ENCODE measurements at regions not wholly inside any gene's neighbourhood (a gene's known extent, or its start where the extent isn't known, plus 50 kb on each side); places are given as distances from the start of the nearest gene placed in this dataset.

DNA sequence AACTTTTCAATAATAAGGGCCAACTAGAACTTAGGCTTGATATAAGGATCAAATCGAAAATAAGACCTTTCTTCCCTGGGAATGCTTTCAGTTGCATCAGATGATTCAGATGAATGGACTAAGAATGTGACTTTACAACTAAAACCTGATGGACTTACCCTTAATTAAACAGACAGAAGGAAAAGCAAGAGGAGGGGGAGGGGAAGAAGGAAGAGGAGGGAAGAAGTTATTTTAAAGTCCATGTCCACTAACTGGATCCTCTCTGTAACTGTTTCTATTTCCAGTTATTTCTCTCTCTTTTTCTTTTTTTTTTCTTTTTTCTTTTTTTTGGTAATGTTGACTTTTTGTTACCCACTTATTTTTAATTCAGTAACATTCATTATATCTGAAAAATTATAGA is 486.0 kb downstream of the MAFB start:
- DNase-seq: no peak

DNA sequence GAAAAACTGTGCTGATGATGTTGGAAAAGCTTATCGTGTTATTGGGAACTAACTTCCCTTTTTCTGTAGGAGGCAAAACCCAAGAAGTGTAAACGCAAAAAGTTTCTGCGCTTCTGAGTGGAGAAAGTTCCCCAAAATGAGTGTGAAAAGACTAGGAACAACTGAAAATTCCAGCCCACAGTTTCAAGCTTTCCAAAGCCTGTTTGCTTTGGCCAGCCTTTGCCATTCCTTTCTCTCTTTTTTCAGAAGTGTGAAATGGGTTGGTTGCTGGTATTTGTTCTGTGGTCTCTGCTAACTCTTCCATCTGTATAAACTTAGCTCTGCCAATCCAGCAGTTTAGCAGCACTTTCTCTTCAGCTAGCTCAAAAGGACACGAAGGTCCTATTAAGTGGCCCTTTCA is 491.3 kb downstream of the MAFB start:
- DNase-seq: no peak

DNA sequence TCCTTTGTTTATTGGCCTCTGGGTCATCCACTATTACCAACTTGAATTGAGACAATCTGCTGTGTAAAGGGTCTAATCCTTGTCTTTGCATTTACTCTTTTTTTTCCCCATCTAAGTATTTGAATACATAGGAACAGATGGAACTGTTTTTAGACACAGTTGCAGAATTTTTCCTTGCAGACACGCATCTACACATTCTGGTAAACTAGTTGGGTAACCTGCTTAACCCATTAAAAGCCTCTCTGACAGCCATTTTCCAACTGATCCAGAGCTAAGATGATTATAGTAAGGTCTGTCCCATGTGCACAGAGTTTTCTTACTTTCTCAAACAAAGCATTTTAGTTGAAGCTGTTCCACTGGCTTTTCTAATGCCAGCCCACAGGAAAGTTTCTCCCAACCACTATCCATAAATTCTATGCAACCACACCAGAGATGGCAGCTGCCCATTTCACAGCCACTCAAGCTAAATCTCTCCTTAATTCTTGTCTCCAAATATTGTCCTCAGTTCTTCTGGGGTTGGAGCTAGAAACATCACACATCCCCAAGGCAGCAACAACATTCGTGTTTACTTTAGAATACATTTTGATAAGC is 492.1 kb downstream of the MAFB start:
- DNase-seq: no peak

DNA sequence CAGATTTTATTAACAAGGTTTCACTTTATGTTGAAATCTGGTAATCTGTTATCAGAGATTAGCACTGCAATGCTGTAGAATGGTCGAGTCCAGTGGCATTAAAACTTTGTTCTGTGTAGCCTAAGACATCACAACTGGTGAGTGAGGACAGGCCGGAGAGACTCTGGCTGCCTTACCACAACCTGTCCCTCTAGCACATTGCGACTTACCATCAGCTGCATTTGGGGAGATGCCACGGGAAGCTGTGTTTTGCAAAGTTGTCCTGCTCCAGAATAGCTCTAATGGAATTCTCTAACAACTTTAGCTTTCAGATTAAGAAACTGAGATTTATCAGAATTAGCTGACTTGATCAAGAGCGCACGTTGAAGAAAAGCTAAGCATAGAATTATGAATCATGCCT is 493.3 kb downstream of the MAFB start:
- no peak for DNase-seq

DNA sequence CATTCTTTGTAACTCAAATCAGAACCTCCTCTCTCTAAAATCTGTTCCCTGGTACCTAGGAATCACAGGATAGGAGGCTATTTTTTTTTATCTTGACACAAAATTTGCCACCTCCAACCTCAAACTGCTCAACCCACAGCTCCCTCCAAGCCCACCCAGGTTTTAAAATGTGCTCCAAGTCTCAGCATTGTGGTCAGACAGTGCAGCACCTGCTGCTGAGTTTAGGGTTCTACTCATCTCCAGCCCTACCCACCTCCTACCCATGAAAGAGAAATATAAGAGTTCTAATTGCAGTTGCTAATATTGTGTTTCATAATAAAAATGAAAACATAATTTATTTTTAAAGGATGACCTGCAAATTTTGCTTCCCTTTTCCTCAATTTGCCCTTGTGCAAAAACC is 496.5 kb downstream of the MAFB start:
- no peak for DNase-seq

DNA sequence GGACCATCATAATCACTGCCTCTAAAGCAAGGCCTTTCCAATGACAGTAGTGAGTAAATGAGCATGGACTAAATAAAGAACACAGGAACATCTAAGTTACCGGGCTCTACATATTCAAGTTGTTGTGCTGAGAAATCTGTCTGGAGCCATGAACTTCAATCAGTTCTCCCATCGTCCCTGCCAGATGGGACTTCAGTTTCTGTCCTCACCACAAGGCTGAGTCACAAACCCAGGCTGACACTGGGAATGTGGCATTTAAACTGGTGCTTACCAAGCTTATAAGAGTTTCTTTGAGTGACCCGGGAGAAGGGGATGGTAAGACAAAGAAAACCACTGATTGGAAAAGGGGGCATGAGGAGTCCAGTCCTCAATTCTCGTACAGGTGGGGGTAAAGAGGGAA is 497.0 kb downstream of the MAFB start:
- DNase-seq: no peak

DNA sequence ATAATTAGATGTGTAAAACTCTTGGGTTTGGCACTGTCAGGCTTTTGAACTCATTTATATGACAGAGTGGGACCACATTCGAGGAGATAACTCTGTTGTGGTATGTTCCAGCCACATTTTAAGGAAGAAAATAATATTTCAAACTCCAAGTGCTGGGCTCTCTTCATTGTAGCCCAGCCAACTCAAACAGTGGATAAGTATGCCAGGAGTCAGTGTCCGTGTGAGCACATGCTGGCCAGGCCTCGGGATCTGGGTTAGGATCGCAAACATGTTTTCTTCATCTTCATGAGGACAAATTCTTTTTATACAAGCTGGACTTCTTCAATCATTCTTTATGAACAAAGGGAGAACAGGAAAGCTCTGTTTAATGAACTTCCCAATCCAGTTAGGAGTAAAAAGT is 497.5 kb downstream of the MAFB start:
- DNase-seq: no peak

DNA sequence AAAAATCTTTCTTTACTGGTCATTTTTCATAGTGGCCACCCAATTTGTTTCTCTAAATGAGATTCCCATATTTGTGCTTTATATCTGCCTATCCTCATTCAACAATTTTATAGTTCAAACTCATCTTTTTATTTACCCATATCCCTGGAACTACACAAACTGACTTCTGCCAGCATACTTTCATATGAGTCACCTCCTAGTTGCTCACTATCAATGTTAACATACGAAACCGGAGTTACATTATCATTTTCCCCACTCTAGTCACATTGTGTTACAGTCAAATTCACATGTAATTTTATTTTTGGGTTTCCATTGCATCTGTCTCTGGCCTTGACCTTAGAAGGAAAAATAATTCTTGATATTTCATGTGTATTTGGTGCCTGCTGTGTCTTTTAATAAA is 499.4 kb downstream of the MAFB start:
- DNase-seq: no peak

DNA sequence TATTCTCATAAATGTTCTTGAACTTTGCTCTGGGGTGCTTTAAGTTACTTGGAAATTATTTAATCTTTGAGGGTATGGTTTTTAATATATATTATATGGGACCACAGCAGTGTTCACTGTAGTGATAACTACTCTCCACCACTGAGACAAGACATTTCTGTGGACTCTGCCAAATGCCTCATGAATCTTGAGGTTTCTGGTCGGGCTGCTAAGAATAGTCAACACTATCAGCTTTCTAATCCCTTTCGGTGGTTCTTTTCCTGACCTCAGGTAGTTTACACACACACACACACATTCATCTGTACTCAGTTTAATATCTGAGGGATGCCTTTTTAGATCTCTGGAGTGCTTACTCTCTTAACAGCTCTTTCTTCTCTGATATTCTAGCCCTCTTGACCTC is 500.7 kb downstream of the MAFB start:
- no peak for DNase-seq

DNA sequence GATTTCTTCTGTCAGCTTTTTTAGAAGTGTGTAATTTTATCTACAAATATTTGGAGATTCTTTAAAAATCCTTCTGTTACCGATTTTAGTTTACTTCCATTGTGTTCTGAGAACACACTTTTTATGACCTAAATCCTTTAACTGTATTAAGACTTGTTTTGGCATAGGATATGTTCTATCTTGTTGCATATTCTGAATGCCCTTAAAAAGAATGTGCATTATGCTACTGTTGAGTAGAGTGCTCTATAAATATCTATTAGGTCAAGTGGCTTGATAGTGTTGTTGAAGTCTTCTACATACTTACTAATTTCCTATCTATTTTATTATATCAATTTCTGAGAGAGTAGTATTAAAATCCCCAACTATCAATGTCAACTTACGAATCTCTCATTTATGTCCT is 502.2 kb downstream of the MAFB start:
- no peak for DNase-seq

DNA sequence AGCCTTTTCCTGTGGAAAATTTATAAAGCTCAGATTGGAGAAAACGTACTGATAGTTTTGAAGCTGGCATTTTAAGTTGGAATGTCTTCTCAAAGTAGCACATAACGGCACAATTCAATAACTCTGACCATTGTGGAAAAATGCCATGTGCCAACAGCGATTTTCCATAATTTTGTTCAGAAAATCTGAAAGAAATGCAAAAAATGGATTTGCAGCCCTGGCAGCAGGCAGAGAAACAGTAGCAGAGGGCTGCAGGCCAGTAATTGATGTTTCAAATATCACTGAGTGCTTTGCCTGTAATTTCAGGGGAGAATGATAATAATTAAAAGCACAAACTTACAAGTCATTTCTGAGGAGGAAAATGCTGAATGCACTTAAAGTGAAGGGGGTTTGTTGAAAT is 507.4 kb downstream of the MAFB start:
- no peak for DNase-seq

DNA sequence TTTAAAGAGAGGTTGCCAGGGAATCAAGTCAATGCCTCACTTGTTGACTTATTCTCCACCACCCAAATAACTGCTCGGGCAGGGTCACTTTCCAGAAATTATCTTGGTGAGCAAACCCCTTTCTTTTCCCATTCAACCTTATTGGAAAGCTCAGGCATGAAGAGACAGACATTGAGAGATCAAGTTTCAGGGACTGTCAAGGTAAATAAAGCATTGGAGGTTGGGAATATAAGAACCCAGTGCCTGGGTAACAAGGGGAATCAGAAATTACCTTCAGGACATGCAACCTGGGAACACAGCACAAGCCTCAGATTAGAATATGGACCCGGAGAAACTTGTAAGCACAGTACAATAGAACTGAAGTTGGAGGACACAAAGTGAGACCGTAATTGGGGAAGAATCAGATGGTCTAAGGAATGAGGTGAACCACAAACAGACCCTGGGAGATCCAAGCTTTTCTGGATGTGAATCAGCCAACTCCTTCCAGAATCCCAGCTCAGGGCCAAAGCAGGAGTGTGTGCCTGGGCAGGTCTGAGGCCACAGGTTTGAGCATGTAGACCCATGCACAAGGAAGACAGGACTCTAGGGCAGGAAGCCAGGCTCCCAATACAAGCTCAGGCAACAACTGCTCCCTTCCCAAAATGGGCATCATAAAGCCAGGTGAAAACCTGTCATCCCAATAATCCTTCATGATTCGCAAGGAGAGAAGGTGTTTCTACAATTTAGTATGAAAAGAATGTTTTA is 512.8 kb downstream of the MAFB start:
- DNase-seq: no peak

DNA sequence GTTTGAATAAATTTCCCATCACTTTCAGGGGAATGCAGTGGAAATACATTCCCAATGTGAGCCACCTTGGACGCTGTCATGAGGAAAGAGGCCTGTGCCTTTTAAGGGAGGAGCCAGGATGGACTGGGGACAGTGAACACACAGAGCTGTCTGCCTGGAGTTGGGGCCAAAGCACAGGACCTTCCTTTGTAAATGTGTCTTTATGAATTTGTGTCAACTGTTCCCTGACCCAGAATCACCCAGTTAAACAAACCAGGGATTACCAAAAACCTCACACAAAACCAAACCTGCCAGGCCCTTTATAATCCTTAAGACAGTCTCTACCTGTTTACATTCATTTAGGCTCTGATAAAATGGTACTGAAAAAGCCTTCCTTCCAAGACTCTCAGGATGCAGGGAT is 513.7 kb downstream of the MAFB start:
- no peak for DNase-seq

DNA sequence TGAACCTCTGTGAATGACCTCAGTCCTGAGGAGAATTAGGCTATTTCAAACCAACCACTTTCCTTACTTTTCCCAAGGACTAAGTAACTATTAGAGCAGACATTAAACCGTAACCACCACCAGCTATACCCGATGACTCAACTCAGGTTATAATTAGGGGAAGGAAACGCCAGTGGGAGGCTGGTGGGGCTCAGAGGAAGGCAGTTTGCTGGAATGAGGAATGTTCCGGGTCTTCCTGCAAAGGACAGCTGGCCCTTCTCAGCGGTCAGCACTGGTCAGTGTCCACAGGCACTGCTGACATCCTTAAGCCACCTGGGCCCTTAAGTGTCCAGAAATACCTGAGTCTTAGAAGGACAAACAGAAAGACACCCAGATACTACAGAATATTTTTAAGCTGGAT is 515.2 kb downstream of the MAFB start:
- no peak for DNase-seq

DNA sequence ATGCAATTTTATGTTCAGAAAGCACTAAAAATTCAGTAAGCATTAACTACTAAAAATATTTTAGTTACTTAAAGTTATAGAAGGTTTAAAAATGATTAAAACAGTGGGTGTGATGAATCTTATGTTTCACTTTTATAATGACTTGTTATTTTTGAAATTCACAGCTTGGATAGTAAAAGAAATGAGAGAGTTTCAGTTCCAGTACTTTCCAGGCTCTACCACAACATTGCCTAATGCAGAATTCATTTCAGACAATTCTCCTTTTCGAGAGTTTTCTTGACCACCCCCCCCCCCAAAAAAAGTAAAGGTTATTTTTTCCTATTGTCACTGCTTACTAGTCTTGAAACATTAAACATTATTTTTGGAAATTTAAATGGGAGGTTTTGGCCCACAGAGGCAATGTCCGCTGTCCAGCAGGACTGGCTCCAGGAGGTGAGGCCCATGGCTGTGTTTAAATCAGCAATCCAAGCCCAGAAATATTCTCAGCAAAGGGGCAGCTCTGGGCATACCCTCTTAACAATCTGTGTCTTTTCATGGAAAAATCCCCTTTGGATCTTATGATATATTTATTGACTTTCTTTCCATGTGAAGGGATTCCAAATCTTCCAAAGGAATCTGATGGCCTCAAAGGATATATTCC is 519.9 kb downstream of the MAFB start:
- DNase-seq: no peak

DNA sequence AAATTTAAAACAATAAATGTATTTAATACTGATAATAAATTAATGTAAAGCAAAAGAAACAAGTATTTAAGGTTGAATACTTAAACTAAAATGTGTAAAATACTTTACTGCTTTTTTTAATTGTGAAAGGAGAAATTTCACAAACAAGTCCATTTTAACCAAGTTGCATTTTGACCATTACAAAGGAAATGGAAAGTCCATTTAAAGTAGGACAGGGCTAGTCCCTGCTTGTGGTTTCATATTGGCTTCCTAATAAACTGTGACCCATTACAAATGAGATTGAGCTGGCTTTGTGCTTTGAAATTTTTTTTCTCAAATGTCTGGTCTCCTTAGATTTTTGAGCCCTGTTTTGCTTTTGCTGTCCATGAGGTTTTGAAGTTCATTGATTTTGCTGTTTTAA is 527.6 kb downstream of the MAFB start:
- no peak for DNase-seq

DNA sequence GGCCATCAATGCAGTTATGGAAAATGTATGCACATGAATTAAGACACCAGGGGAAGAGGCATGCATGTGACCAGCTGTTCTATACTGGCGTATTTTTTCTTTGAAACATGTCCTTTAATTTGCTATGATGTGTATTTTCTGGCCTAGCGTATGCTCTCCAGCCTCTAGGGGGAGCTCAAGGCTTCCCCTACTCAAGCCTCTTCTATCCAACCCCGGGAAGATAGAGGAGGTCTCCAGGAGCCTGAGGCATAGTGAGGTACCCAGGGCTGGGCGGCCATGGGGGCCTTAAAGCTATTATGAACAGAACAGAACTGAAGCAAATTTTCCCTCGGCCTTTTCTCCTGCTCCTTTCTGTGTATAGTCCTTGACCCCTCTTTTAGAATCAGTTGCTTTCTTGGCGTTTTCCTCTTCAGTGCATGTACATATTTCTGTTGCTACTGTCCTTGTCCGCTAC is 528.9 kb downstream of the MAFB start:
- peak; percentile 14 for DNase-seq

DNA sequence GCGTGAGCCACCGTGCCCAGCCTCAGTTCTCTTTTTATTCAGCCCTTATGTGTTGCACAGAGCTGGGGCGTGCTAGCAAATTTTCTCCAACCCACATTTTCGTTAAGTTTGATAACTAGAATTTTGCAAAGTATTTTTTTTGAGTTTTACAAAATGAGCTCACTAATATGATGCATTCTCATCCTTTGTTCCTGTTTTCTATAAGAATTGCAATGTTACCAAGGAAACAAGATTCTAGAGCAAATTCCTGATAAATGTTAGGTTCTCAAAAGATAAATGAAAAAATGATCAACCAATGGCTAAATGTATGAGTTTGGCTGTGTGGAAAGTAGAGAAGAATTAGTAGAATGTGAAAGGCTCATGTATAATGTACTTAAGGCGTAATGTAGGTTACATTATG is 529.8 kb downstream of the MAFB start:
- no peak for DNase-seq

DNA sequence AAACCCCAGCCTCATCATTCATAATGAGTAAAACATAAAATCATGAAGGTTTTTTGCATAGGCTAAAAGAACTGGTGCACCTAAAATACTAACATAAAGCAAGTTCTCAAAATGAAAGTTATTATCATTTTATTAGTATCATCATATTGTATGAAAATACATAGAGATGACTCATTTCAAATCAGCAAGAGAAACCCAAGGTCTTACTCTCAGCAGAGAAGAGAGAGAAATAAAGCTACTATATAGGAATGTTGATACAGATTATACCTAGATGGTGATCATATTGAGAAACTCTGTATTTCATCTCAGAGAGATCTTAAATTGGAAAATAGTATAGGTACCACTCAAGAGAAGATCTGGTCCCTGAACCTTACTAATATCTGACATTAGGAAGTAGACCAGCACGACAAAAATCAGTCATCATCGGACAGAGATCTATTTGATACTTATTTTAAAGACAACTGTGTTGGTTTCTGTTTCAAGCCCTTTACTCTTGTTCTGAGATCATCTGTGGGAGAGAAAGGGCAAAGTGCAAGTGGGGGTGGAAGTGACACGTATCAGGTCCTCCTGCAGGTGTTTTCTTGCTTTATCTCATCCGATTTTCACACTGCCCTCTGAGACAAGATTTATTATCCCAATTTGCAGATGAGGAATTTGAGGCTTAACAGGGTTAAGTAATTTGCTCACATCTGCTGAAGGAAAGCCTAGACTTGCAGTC is 532.3 kb downstream of the MAFB start:
- DNase-seq: no peak

DNA sequence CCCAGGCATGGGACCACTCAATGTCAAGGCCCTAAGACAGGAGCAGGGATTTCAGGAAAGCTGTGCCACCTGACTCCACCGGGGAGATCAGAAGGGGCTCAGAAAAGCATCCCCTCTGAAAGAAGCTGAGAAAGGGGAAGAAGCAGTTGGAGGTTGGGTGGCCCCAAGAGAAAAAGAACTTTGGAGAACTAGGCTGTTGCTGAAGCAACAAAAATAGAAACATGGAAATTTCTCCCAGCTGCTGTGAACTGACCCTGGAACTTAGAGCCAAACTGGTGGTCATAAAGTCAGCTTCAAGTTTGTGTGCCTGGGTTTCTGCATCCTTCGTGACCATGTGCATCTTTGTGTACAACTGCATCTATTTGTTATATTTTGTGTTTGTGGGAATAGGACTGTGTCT is 534.5 kb downstream of the MAFB start:
- no peak for DNase-seq

DNA sequence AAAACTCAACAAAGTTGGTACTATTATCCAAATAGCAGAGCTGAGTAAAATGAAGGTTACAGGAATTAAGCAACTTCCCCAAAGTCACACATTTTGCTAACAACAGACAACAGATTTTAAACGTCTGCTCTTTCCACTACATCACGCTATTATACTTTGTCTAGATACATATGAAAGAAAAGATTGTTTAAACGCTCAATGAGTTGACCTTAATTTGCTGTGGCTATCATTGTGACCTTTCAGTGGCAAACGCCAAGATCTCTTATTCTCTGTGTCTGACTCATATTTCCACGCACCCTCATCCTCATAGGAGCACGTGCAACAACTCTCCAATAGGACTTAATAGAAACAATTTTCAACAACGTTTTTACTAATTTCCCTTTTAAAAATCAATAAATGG is 540.1 kb downstream of the MAFB start:
- DNase-seq: no peak

DNA sequence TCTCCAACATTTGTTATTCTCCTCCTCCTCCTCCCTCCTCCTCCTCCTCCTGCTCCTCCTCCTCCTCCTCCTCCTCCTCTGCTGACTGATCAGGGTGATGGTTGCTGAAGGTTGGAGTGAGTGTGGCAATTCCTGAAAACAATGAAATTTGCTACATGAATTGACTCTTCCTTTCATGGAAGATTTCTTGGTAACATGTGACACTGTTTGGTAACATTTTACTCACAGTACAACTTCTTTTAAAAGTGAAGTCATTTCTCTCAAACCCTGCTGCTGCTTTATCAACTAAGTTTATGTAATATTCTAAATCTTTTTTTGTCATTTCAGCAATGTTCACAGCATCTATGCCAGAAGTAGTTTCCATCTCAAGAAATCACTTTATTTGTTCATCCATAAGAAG is 543.0 kb downstream of the MAFB start:
- no peak for DNase-seq

DNA sequence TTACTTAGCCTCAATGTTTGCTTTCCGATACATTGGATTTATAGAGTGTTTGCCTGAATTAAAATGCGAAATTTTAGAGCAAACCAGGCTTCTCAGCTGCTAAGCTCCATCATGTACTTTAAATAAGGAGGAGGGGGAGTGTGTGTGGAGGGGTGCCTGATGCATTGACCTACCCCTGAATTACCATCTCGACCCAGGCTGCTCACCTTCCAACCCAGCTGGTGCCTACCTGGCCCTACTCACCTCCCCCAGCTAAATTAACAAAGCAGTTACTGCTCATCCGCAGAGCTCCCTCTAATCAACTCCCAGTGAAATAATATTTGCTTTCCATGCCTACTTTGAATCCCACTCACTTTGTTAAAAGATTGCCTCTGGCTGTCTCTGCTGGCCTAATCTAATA is 544.5 kb downstream of the MAFB start:
- no peak for DNase-seq

DNA sequence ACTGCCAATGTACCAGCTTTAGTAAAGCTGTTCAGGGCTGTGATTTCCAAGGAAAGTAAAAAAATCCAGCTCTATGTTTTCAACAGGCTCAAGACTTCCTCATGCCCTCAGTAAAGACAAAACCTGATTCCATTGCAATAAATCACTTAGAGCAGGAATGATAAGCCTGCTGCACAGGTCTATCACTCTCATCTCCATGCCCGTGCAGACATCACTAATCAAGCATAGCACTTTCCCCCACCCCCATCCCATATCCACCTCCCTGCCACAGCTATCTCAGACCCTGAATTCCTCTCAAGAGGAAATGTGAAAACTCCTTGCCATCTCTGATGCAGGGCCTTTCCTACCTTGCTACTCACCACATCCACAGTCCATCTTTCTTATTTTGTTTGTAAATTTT is 554.9 kb downstream of the MAFB start:
- DNase-seq: no peak
